ENCODE measurements at regions not wholly inside any gene's neighbourhood (a gene's known extent, or its start where the extent isn't known, plus 50 kb on each side); places are given as distances from the start of the nearest gene placed in this dataset.

- TF ChIP-seq CTCF (IDR thresholded peaks at IDR 0.05; ENCODE audit: extremely low read depth, insufficient read depth, missing control alignments) = no peak
- in situ Hi-C loops (cut with MboI; ENCODE audit: low pct_unique_long_range_greater_than_20kb, low sequenced_read_pairs, unreplicated experiment) = no loop called here
- no peak for DNase-seq (ENCODE audit: low spot score)
Observed at GRCh38 chr1:81113688-81114087, 687.0 kb upstream of the ADGRL2 start.

- no peak for DNase-seq (ENCODE audit: low spot score)
- in situ Hi-C loops (cut with MboI; ENCODE audit: low pct_unique_long_range_greater_than_20kb, low sequenced_read_pairs, unreplicated experiment) = no loop called here
- no peak for TF ChIP-seq CTCF (IDR thresholded peaks at IDR 0.05; ENCODE audit: extremely low read depth, insufficient read depth, missing control alignments)
Observed at GRCh38 chr1:81111818-81112217, 688.9 kb upstream of the ADGRL2 start.

- no peak for TF ChIP-seq CTCF (IDR thresholded peaks at IDR 0.05; ENCODE audit: extremely low read depth, insufficient read depth, missing control alignments)
- in situ Hi-C loops (cut with MboI; ENCODE audit: low pct_unique_long_range_greater_than_20kb, low sequenced_read_pairs, unreplicated experiment) = no loop called here
- DNase-seq (ENCODE audit: low spot score) = no peak
Observed at GRCh38 chr1:81109038-81109437, 691.7 kb upstream of the ADGRL2 start.

GRCh38 chr1:81097860-81098259 is 702.9 kb upstream of the ADGRL2 start:
- TF ChIP-seq CTCF (IDR thresholded peaks at IDR 0.05; ENCODE audit: extremely low read depth, insufficient read depth, missing control alignments) = no peak
- in situ Hi-C loops (cut with MboI; ENCODE audit: low pct_unique_long_range_greater_than_20kb, low sequenced_read_pairs, unreplicated experiment) = no loop called here
- DNase-seq (ENCODE audit: low spot score) = no peak

- no peak for TF ChIP-seq CTCF (IDR thresholded peaks at IDR 0.05; ENCODE audit: extremely low read depth, insufficient read depth, missing control alignments)
- DNase-seq (ENCODE audit: low spot score) = no peak
- in situ Hi-C loops (cut with MboI; ENCODE audit: low pct_unique_long_range_greater_than_20kb, low sequenced_read_pairs, unreplicated experiment) = no loop called here
Observed at GRCh38 chr1:81073580-81073979, 727.2 kb upstream of the ADGRL2 start.

GRCh38 chr1:81071969-81072753 is 728.6 kb upstream of the ADGRL2 start:
- in situ Hi-C loops (cut with MboI; ENCODE audit: low pct_unique_long_range_greater_than_20kb, low sequenced_read_pairs, unreplicated experiment) = no loop called here
- no peak for TF ChIP-seq CTCF (IDR thresholded peaks at IDR 0.05; ENCODE audit: extremely low read depth, insufficient read depth, missing control alignments)

More at GRCh38 chr1:81071969-81072753, 728.6 kb upstream of the ADGRL2 start:
- DNase-seq (ENCODE audit: low spot score) = no peak

All from GM13977 (cell line).